ENCODE measurements at regions not wholly inside any gene's neighbourhood (a gene's known extent, or its start where the extent isn't known, plus 50 kb on each side); places are given as distances from the start of the nearest gene placed in this dataset.
"Not testable (repeated sequence)": the region's sequence is repeated elsewhere in the genome, so short reads cannot be mapped to it uniquely, and the experiment has no call there.

GRCh38 chr21:34216718-34217032 lies 143.3 kb downstream of the MRPS6 start:
- DNase-seq (ENCODE audit: low spot score) = no peak
- intact Hi-C loops (cut with DNase I) = no loop called here

- intact Hi-C loops (cut with DNase I) = no loop called here
- DNase-seq (ENCODE audit: low spot score) = no peak
Observed at GRCh38 chr21:34217263-34217662, 143.9 kb downstream of the MRPS6 start.

GRCh38 chr21:34219334-34220060 lies 144.3 kb upstream of the KCNE2 start:
- DNase-seq (ENCODE audit: low spot score) = no peak
- intact Hi-C loops (cut with DNase I) = no loop called here

- DNase-seq (ENCODE audit: low spot score) = no peak
Observed at GRCh38 chr21:34220556-34221195, 143.1 kb upstream of the KCNE2 start.

GRCh38 chr21:34221331-34222030 lies 142.3 kb upstream of the KCNE2 start:
- intact Hi-C loops (cut with DNase I) = no loop called here
- no peak for DNase-seq (ENCODE audit: low spot score)

More at GRCh38 chr21:34220556-34221195, 143.1 kb upstream of the KCNE2 start:
- intact Hi-C loops (cut with DNase I) = no loop called here

GRCh38 chr21:34222031-34222335 lies 141.8 kb upstream of the KCNE2 start:
- no peak for DNase-seq (ENCODE audit: low spot score)
- intact Hi-C loops (cut with DNase I) = no loop called here

- intact Hi-C loops (cut with DNase I) = no loop called here
- DNase-seq (ENCODE audit: low spot score) = no peak
Observed at GRCh38 chr21:34223376-34223775, 140.4 kb upstream of the KCNE2 start.

GRCh38 chr21:34227386-34227852 lies 136.4 kb upstream of the KCNE2 start:
- no peak for DNase-seq (ENCODE audit: low spot score)
- intact Hi-C loops (cut with DNase I) = no loop called here

- DNase-seq (ENCODE audit: low spot score) = no peak
- intact Hi-C loops (cut with DNase I) = no loop called here
Observed at GRCh38 chr21:34228792-34229191, 135.0 kb upstream of the KCNE2 start.

- intact Hi-C loops (cut with DNase I) = no loop called here
- no peak for DNase-seq (ENCODE audit: low spot score)
Observed at GRCh38 chr21:34229353-34229752, 134.5 kb upstream of the KCNE2 start.

- DNase-seq (ENCODE audit: low spot score); intact Hi-C loops (cut with DNase I): not testable (repeated sequence)
Observed at GRCh38 chr21:34233741-34234140, 130.1 kb upstream of the KCNE2 start.

- DNase-seq (ENCODE audit: low spot score) = no peak
- intact Hi-C loops (cut with DNase I) = no loop called here
Observed at GRCh38 chr21:34235514-34235913, 128.3 kb upstream of the KCNE2 start.

- no peak for DNase-seq (ENCODE audit: low spot score)
- intact Hi-C loops (cut with DNase I) = no loop called here
Observed at GRCh38 chr21:34242973-34243372, 120.8 kb upstream of the KCNE2 start.

- intact Hi-C loops (cut with DNase I) = no loop called here
- DNase-seq (ENCODE audit: low spot score) = no peak
Observed at GRCh38 chr21:34243562-34243961, 120.2 kb upstream of the KCNE2 start.

GRCh38 chr21:34252751-34253150 lies 111.1 kb upstream of the KCNE2 start:
- intact Hi-C loops (cut with DNase I) = no loop called here
- DNase-seq (ENCODE audit: low spot score) = no peak

- no peak for DNase-seq (ENCODE audit: low spot score)
- intact Hi-C loops (cut with DNase I) = no loop called here
Observed at GRCh38 chr21:34255073-34255472, 108.7 kb upstream of the KCNE2 start.

GRCh38 chr21:34260277-34261008 lies 103.4 kb upstream of the KCNE2 start:
- DNase-seq (ENCODE audit: low spot score) = no peak
- intact Hi-C loops (cut with DNase I) = no loop called here

GRCh38 chr21:34261841-34262468 lies 101.9 kb upstream of the KCNE2 start:
- no peak for DNase-seq (ENCODE audit: low spot score)
- intact Hi-C loops (cut with DNase I) = no loop called here

GRCh38 chr21:34262469-34262845 lies 101.3 kb upstream of the KCNE2 start:
- intact Hi-C loops (cut with DNase I) = no loop called here
- no peak for DNase-seq (ENCODE audit: low spot score)

- intact Hi-C loops (cut with DNase I) = no loop called here
- DNase-seq (ENCODE audit: low spot score) = no peak
Observed at GRCh38 chr21:34263629-34264028, 100.2 kb upstream of the KCNE2 start.

Measured in cardiac septum (tissue), 1 donor.